Fibroblast of mammary gland (primary cell): ENCODE measurements at regions not wholly inside any gene's neighbourhood (a gene's known extent, or its start where the extent isn't known, plus 50 kb on each side); places are given as distances from the start of the nearest gene placed in this dataset.
A peak's percentile ranks its signal among the peaks of the same experiment; 100 is the strongest.

ENCODE experiments used
- DNase-seq: peaks from one replicate; pipeline ENCODE4 v3.0.0-alpha.2; 2010; ENCODE audit warnings: low read depth
- H3K4me3 ChIP-seq: 2 replicates; pipeline ENCODE4 v1.5.1; 2011; ENCODE audit warnings: low read depth, mild to moderate bottlenecking, low read length, moderate library complexity; ENCODE audit not compliant: control insufficient read depth
- TF ChIP-seq, protein P1 (sequence below): conservative IDR thresholded peaks from 2 replicates; pipeline ENCODE4 v1.5.1; 2011; ENCODE audit warnings: low read depth, low read length, inconsistent platforms; ENCODE audit not compliant: control insufficient read depth, insufficient read depth

DNA sequence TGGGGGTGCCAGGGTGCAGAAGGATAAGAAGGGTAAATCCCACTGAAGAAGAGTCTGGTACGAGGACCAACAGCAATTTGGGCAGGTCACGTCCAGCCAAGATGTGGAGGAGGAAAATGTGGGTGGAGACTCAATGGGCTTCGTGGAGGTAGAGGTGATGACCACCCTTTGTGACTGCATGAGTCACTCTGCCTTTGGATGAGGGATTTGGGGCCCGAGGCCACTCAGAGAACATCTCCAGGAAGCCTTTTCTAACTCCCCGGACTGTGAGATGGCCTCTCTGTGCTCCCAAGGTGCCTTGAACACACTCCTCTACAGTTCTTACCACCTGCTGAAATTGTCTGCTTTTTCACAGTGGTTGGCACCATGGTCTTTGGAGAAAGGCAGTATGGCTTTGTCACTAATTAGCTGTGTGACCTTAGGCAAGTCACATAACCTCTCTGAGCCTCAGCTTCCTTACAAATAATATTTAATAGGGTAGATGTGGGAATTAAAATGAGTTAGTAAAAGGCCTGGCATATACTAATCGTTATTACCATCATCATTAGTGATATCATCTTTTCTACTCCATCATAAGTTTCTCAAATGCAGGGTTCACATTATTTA is 67.0 kb upstream of the ARHGAP5 start:
- DNase-seq, result no peak

DNA sequence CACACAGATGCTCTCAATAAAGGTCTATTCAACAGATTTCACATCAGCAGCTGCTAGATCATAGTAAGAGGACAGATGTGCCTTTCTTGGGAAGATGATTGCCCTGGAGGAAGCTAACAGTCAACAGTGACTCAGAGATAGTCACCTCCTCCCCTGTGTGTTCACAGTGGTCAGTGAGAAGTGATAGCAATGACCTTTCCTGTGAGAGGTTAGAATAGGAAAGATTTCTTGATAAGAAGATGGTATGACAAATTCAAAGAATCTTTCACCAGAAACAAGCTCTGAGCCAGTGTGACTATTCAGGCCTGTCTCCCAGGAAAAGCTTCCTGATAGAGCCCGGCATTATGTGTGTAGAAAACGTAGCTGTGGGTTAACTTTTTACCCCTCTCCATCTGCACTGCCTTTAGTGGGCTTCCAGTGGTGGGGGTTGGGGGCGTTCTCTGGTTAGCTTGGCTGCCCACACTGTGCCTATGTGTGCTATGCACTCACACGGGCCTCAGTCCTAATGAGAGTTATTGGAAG is 66.4 kb upstream of the ARHGAP5 start:
- H3K4me3 ChIP-seq, result no peak overlapping the region
- peak; percentile 87 for DNase-seq
- TF ChIP-seq, protein P1, sequence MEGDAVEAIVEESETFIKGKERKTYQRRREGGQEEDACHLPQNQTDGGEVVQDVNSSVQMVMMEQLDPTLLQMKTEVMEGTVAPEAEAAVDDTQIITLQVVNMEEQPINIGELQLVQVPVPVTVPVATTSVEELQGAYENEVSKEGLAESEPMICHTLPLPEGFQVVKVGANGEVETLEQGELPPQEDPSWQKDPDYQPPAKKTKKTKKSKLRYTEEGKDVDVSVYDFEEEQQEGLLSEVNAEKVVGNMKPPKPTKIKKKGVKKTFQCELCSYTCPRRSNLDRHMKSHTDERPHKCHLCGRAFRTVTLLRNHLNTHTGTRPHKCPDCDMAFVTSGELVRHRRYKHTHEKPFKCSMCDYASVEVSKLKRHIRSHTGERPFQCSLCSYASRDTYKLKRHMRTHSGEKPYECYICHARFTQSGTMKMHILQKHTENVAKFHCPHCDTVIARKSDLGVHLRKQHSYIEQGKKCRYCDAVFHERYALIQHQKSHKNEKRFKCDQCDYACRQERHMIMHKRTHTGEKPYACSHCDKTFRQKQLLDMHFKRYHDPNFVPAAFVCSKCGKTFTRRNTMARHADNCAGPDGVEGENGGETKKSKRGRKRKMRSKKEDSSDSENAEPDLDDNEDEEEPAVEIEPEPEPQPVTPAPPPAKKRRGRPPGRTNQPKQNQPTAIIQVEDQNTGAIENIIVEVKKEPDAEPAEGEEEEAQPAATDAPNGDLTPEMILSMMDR, result no peak

More for the DNA sequence above, 67.0 kb upstream of the ARHGAP5 start:
- TF ChIP-seq, protein P1, result no peak
- no peak overlapping the region for H3K4me3 ChIP-seq

DNA sequence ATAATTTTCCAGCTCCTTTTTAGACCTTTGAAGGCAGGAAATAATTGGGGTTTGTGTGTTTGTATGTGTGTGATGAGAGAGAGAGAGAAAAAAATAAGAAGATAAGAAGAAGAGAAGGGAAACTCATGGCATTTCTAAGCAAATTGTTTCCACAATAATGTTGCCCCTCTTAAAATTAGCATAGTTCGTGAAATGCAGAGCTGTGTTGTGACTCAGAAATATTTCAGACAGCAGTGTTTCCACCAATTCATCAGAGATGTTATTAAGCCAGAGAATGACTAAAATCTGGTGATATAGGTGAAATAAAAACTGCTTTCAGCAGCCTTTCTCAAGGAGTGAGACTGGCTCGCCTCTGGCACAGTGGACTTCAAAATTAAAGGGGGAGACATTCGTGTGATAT is 65.9 kb upstream of the ARHGAP5 start:
- no peak overlapping the region for H3K4me3 ChIP-seq
- TF ChIP-seq, protein P1, result no peak
- DNase-seq, result no peak

DNA sequence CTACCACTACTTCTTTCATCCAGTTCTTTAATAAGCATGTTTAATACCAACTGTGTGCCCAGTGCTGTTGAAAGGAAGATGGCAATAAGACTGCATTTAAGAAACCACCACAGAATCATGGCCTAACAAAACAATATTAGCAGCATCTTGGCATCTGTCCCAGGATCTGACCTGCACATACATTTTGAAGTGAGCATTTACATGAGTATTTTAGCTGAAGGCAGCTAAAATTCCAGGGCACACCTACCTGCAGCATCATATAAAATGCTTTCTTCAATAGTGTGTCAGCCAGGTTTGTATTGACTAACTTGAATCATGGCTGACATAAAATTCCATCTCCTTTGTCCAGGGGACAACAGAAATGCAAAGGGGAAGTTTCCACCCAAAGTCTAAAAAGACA is 65.0 kb upstream of the ARHGAP5 start:
- TF ChIP-seq, protein P1, result no peak
- no peak overlapping the region for H3K4me3 ChIP-seq
- no peak for DNase-seq

DNA sequence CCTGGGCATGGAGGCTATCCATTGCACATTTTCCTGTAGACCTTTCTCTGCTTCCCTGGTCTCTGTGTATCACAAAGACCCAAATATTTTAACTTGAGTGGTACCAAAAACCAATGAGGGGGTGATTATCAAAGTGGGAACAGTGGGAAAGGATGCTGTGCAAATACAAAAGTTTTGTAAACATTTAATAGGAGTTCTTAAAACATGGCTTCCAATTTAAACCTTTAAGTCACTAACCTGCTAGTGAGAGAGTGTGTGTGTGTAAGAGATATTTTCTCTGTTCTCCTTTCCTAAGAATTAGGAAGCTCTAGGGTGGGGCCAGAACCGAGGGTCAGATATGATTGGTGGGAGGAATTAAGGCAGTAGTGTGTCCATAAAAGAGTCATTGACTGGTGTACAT is 64.5 kb upstream of the ARHGAP5 start:
- no peak overlapping the region for H3K4me3 ChIP-seq
- TF ChIP-seq, protein P1, result no peak
- no peak for DNase-seq

DNA sequence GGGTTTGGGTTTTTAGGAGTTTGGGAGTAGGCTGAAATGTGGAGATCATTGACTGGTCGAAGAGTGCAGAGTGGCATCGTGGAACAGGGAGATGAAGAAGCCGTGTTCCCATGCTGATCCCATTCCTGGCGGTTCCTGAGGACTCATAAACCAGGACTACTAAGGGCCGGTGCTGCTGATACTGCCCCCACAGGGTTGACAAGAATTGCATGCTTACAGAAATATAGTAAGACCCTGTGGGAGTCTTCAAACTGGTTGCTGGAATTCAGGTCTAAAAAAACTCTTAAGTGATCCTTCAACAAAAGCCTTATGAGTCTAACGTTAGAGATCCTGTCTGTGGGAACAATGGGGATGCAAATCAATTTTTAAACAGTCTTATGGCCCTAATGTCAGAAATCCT is 64.0 kb upstream of the ARHGAP5 start:
- DNase-seq, result no peak
- TF ChIP-seq, protein P1, result peak; percentile 7
- no peak overlapping the region for H3K4me3 ChIP-seq

DNA sequence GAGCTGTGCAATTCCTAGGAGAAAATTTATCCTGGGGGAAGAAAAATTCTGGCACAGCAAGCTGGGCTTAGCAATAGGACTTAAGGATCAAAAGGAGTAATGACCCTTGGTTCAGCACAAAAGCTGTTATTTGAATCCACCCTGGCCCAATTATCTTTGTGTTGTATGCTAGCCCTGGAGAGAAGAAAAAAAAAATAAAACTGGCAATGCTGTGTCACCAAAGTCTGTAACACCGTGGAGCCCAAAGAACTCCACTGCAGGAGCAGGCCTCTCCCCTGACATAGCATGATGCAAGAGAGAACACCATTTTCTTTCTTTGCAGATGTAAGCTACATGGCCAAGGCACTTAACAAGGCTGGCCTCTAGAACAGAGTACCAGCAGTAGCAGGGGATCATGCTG is 63.0 kb upstream of the ARHGAP5 start:
- DNase-seq, result no peak
- no peak overlapping the region for H3K4me3 ChIP-seq
- TF ChIP-seq, protein P1, result no peak
